NB4 (cell line): ENCODE measurements at regions not wholly inside any gene's neighbourhood (a gene's known extent, or its start where the extent isn't known, plus 50 kb on each side); places are given as distances from the start of the nearest gene placed in this dataset.
A peak's percentile ranks its signal among the peaks of the same experiment; 100 is the strongest.
"Not testable (repeated sequence)": the region's sequence is repeated elsewhere in the genome, so short reads cannot be mapped to it uniquely, and the experiment has no call there.

ENCODE experiments used
- DNase-seq: peaks from one replicate; pipeline ENCODE4 v3.0.0; 2010; ENCODE audit warnings: low read depth
- H3K4me3 ChIP-seq: one replicate; pipeline ENCODE4 v1.5.1; 2011; ENCODE audit warnings: mild to moderate bottlenecking, low read depth, low read length, moderate library complexity
- MYC ChIP-seq: IDR thresholded peaks from 2 replicates; pipeline ENCODE4 v1.6.1; 2011; ENCODE audit warnings: low read depth, low read length
- POLR2A ChIP-seq: IDR thresholded peaks from 2 replicates; pipeline ENCODE4 v1.6.1; 2011; ENCODE audit warnings: mild to moderate bottlenecking; ENCODE audit not compliant: insufficient read length; ENCODE audit errors: extremely low read depth
- TF ChIP-seq, protein P1 (sequence below): IDR thresholded peaks from 2 replicates; pipeline ENCODE4 v1.6.1; 2011; ENCODE audit warnings: low read depth, low read length
- TF ChIP-seq, protein P2 (sequence below): IDR thresholded peaks from one replicate; pipeline ENCODE4 v1.5.1; 2012; ENCODE audit warnings: low read depth, low read length

DNA sequence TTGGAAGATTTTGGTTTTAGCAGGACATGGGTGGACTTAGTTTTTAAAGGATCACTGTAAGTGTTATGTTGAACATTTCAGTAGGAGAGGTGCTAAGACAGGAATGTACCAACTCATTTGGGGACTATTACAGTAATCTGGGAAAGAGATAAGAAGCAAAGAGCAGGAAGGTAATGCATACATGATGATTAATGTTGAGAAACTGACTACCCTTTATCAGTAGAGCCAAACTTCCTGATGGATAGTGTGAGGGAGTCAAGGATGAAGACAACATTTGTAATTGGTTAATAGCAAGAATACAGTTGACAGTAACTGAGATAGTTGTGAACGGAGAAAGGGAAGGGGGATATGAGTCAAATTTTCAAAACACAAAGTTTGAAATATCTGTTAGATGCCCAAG, 421.9 kb upstream of the PRR20A start:
- TF ChIP-seq, protein P1, sequence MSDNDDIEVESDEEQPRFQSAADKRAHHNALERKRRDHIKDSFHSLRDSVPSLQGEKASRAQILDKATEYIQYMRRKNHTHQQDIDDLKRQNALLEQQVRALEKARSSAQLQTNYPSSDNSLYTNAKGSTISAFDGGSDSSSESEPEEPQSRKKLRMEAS = no peak
- TF ChIP-seq, protein P2, sequence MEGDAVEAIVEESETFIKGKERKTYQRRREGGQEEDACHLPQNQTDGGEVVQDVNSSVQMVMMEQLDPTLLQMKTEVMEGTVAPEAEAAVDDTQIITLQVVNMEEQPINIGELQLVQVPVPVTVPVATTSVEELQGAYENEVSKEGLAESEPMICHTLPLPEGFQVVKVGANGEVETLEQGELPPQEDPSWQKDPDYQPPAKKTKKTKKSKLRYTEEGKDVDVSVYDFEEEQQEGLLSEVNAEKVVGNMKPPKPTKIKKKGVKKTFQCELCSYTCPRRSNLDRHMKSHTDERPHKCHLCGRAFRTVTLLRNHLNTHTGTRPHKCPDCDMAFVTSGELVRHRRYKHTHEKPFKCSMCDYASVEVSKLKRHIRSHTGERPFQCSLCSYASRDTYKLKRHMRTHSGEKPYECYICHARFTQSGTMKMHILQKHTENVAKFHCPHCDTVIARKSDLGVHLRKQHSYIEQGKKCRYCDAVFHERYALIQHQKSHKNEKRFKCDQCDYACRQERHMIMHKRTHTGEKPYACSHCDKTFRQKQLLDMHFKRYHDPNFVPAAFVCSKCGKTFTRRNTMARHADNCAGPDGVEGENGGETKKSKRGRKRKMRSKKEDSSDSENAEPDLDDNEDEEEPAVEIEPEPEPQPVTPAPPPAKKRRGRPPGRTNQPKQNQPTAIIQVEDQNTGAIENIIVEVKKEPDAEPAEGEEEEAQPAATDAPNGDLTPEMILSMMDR = no peak
- no peak for TF ChIP-seq POLR2A
- no peak for TF ChIP-seq MYC
- H3K4me3 ChIP-seq = no peak overlapping the region
- DNase-seq = no peak

DNA sequence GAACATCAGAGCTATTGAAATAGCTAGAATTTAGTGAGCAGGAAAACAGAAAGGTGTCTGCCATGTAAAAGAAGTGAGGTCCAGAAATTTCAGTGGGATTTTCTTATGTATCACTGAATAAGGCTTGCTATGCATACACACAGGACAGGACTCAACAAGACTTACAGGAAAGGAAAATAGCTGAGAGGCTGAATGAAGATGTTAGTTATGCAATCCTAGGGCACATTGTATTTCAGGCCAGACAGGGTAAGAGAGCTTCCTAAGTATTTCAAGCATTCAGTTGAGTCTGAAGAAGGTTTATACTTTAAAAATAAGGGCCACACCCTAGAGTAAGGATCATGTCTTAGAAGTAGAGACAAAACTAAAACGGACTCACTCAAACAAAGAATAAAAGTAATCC, 419.9 kb upstream of the PRR20A start:
- TF ChIP-seq, protein P2 = no peak
- TF ChIP-seq POLR2A (no peak), MYC (no peak)
- TF ChIP-seq, protein P1 = no peak
- no peak for DNase-seq
- H3K4me3 ChIP-seq = no peak overlapping the region

DNA sequence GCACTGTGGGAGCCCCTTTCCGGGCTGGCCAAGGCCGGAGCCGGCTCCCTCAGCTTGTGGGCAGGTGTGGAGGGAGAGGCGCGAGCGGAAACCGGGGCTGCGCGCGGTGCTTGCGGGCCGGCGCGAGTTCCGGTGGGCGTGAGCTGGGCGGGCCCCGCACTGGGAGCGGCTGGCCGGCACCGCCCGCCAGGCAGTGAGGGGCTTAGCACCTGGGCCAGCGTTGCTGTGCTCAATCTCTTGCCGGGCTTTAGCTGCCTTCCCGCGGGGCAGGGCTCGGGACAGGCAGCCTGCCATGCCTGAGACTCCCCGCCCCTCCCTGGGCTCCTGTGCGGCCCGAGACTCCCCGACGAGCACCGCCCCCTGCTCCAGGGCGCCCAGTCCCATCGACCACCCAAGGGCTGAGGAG, 405.2 kb upstream of the PRR20A start:
- TF ChIP-seq MYC = no peak
- TF ChIP-seq, protein P1 = no peak
- TF ChIP-seq, protein P2 = no peak
- TF ChIP-seq POLR2A = no peak
- no peak overlapping the region for H3K4me3 ChIP-seq
- no peak for DNase-seq

DNA sequence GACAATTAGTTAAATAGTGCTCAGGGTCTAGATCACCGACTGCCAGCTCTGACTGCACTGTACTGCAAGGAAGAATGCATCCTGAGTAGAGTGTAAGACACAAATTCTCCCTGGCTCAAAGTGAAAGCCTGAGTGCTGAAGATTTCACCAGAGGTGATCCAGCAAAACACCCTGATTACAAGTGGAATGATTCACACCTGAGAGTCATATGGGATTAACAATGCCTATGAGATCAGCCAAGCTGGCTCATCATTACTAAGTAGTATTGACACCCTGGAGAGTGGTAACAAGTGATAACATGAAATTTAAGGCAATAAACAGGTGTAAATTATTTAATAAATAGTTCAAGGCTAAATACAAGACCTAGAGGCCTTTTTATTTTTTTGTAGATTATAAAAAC, 403.8 kb upstream of the PRR20A start:
- no peak for DNase-seq
- no peak overlapping the region for H3K4me3 ChIP-seq
- no peak for TF ChIP-seq MYC

DNA sequence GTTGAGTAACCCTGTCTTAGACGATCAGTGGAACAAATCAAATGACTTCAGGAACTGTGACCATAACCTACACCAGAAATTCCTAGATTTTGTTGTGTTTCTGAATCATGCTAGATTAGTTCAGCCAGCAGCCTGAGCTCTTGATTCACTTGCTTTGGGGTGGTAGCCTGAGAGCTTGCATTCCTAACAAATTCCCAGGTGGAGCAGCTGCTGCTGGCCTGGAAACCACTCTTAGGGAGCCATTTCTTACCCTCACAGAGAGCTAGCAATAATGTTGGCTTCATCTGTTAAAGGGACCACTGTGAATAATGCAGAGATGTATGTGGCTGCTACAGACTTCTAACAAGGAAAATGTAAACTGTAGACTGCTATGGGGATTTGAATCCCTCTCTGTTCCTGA, 388.1 kb upstream of the PRR20A start:
- TF ChIP-seq MYC (no peak), POLR2A (no peak)
- TF ChIP-seq, protein P2 = no peak
- TF ChIP-seq, protein P1 = no peak
- no peak for DNase-seq
- H3K4me3 ChIP-seq = no peak overlapping the region

DNA sequence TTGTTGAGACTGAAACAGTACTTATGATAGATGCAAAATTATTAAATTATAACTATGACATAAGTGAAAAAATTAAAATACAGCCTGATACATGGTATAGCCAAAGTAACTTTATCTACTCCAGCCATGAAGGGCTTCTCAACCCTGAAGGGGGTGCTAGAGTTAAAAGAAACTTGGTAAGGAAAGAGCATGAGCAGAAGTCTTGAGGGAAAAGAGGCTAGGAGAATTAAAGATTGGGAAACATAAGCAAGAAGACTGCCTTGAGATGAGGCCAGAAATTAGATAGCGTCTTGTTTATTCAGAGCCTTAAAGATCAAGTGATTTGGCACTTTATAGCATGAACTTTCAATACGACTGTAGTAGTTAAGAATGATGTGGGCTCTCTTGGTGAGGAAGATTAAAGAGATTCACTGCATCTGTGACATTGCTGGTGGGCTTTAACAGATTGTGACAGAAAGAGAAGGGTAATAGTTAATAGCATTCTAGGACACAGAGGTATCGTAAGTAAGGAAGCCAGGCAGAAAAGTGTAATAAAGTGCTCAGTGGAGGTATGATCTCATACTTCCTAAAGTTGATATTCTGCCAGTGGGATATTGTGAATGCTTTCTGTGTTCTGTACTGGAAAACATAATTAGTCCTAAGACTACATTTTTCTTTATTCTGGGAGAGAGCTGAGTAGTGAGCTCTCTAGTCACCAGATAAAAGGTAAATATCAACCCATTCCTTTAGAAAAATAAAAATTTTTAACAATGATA, 385.4 kb upstream of the PRR20A start:
- peak; percentile 16 for DNase-seq
- H3K4me3 ChIP-seq = no peak overlapping the region
- TF ChIP-seq, protein P2 = no peak
- TF ChIP-seq MYC (no peak), POLR2A (no peak)
- TF ChIP-seq, protein P1 = no peak

DNA sequence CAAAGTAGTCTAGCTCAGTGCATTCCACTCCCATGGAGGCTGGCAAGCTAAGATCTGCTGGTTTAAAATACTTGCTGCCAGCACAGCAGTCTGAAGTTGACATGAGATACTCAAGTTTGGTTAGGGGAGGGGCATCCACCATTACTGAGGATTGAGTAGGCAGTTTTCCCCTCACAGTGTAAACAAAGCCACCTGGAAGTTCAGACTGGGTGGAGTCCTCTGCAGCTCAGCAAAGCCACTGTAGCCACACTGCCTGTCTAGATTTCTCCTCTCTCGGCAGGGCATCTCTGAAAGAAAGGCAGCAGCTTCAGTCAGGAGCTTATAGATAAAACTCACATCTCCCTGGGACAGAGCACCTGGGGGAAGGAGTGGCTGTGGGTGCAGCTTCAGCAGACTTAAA, 377.4 kb upstream of the PRR20A start:
- DNase-seq, H3K4me3 ChIP-seq: not testable (repeated sequence)
